ENCODE measurements at regions not wholly inside any gene's neighbourhood (a gene's known extent, or its start where the extent isn't known, plus 50 kb on each side); places are given as distances from the start of the nearest gene placed in this dataset.

DNA sequence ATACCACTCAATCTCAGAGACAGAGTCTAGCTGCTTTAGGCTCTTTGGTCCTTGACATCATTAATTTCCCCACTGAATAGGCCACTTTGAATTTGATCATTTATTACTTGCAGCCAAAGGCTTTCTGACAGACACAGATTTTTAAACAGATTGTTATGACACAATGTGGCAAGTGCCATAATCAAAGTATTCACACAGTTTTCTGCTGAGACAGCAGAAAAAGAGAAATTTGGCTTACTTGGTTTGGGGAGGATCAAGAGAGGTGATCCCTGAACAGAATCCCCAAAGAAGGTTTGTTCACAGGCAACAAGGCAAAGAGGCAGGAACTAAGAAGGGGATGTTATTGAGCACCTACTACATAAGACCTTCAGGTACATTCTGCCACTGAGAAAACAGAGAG is 138.0 kb upstream of the TOP1 start:
- TF ChIP-seq, protein P1, sequence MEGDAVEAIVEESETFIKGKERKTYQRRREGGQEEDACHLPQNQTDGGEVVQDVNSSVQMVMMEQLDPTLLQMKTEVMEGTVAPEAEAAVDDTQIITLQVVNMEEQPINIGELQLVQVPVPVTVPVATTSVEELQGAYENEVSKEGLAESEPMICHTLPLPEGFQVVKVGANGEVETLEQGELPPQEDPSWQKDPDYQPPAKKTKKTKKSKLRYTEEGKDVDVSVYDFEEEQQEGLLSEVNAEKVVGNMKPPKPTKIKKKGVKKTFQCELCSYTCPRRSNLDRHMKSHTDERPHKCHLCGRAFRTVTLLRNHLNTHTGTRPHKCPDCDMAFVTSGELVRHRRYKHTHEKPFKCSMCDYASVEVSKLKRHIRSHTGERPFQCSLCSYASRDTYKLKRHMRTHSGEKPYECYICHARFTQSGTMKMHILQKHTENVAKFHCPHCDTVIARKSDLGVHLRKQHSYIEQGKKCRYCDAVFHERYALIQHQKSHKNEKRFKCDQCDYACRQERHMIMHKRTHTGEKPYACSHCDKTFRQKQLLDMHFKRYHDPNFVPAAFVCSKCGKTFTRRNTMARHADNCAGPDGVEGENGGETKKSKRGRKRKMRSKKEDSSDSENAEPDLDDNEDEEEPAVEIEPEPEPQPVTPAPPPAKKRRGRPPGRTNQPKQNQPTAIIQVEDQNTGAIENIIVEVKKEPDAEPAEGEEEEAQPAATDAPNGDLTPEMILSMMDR (IDR thresholded peaks at IDR 0.05) = no peak
- TF ChIP-seq POLR2A (IDR thresholded peaks at IDR 0.05) = no peak
